ENCODE measurements at regions not wholly inside any gene's neighbourhood (a gene's known extent, or its start where the extent isn't known, plus 50 kb on each side); places are given as distances from the start of the nearest gene placed in this dataset.

GRCh38 chr20:40587038-40587437 is 102.0 kb downstream of the MAFB start:
- no peak for TF ChIP-seq CTCF (IDR thresholded peaks at IDR 0.05; ENCODE audit: low read depth, low read length)
- no peak for TF ChIP-seq EZH2phosphoT487 (IDR thresholded peaks at IDR 0.05; ENCODE audit: low read depth)
- no peaks in the 10 kb centered on the region for H3K79me2 ChIP-seq (ENCODE audit: low read length)
- no peak overlapping the region for H3K4me3 ChIP-seq (ENCODE audit: low read length)
- no peaks in the 10 kb centered on the region for H3K9me3 ChIP-seq (ENCODE audit: insufficient read depth, low read length)
- H3K9ac ChIP-seq (ENCODE audit: low read length) = no peak overlapping the region
- H3K4me2 ChIP-seq (ENCODE audit: low read length) = no peak overlapping the region
- H2AFZ ChIP-seq (ENCODE audit: low read depth, low read length) = no peak overlapping the region
- H3K4me1 ChIP-seq (ENCODE audit: low read length) = peaks cover 8% of the 10 kb centered on the region
- no peaks in the 10 kb centered on the region for H4K20me1 ChIP-seq (ENCODE audit: insufficient read depth, low read length)
- H3K36me3 ChIP-seq (replicated peaks; ENCODE audit: low read depth, low read length) = no peaks in the 10 kb centered on the region
- H3K27me3 ChIP-seq (ENCODE audit: low read depth, low read length) = peaks cover 21% of the 10 kb centered on the region
- H3K27ac ChIP-seq (ENCODE audit: low read length) = no peak overlapping the region

GRCh38 chr20:40584130-40584809 is 104.8 kb downstream of the MAFB start:
- H2AFZ ChIP-seq (ENCODE audit: low read depth, low read length) = no peak overlapping the region
- H3K4me3 ChIP-seq (ENCODE audit: low read length) = no peak overlapping the region
- H3K27ac ChIP-seq (ENCODE audit: low read length) = no peak overlapping the region
- peaks cover 29% of the 10 kb centered on the region for H3K27me3 ChIP-seq (ENCODE audit: low read depth, low read length)
- TF ChIP-seq CTCF (IDR thresholded peaks at IDR 0.05; ENCODE audit: low read depth, low read length) = no peak
- TF ChIP-seq EZH2phosphoT487 (IDR thresholded peaks at IDR 0.05; ENCODE audit: low read depth) = no peak
- no peak overlapping the region for H3K9ac ChIP-seq (ENCODE audit: low read length)
- H3K79me2 ChIP-seq (ENCODE audit: low read length) = no peaks in the 10 kb centered on the region
- H3K4me2 ChIP-seq (ENCODE audit: low read length) = no peak overlapping the region
- no peaks in the 10 kb centered on the region for H3K36me3 ChIP-seq (replicated peaks; ENCODE audit: low read depth, low read length)
- peaks cover 8% of the 10 kb centered on the region for H3K4me1 ChIP-seq (ENCODE audit: low read length)
- no peaks in the 10 kb centered on the region for H4K20me1 ChIP-seq (ENCODE audit: insufficient read depth, low read length)
- no peaks in the 10 kb centered on the region for H3K9me3 ChIP-seq (ENCODE audit: insufficient read depth, low read length)

GRCh38 chr20:40583636-40584035 is 105.4 kb downstream of the MAFB start:
- H3K27ac ChIP-seq (ENCODE audit: low read length) = no peak overlapping the region
- 0 out of 2 replicates have a peak overlapping the region, but pooled peaks have one; percentile 4 for H3K4me2 ChIP-seq (ENCODE audit: low read length)
- H3K79me2 ChIP-seq (ENCODE audit: low read length) = no peaks in the 10 kb centered on the region
- H3K4me1 ChIP-seq (ENCODE audit: low read length) = peaks cover 8% of the 10 kb centered on the region
- TF ChIP-seq CTCF (IDR thresholded peaks at IDR 0.05; ENCODE audit: low read depth, low read length) = no peak
- TF ChIP-seq EZH2phosphoT487 (IDR thresholded peaks at IDR 0.05; ENCODE audit: low read depth) = no peak
- no peaks in the 10 kb centered on the region for H3K36me3 ChIP-seq (replicated peaks; ENCODE audit: low read depth, low read length)
- no peak overlapping the region for H2AFZ ChIP-seq (ENCODE audit: low read depth, low read length)
- no peak overlapping the region for H3K9ac ChIP-seq (ENCODE audit: low read length)
- no peak overlapping the region for H3K4me3 ChIP-seq (ENCODE audit: low read length)
- no peaks in the 10 kb centered on the region for H3K9me3 ChIP-seq (ENCODE audit: insufficient read depth, low read length)
- peaks cover 23% of the 10 kb centered on the region for H3K27me3 ChIP-seq (ENCODE audit: low read depth, low read length)
- H4K20me1 ChIP-seq (ENCODE audit: insufficient read depth, low read length) = no peaks in the 10 kb centered on the region

GRCh38 chr20:40583205-40583604 is 105.8 kb downstream of the MAFB start:
- Histone ChIP-seq H3K9ac (ENCODE audit: low read length) (no peak overlapping the region), H3K36me3 (replicated peaks; ENCODE audit: low read depth, low read length) (no peaks in the 10 kb centered on the region), H3K27me3 (ENCODE audit: low read depth, low read length) (peaks cover 21% of the 10 kb centered on the region; the same call in 1 of the 2 replicates), H3K79me2 (ENCODE audit: low read length) (no peaks in the 10 kb centered on the region), H2AFZ (ENCODE audit: low read depth, low read length) (no peak overlapping the region), H3K4me2 (ENCODE audit: low read length) (0 out of 2 replicates have a peak overlapping the region, but pooled peaks have one; percentile 4), H3K4me1 (ENCODE audit: low read length) (peaks cover 8% of the 10 kb centered on the region), H4K20me1 (ENCODE audit: insufficient read depth, low read length) (no peaks in the 10 kb centered on the region), H3K4me3 (ENCODE audit: low read length) (no peak overlapping the region), H3K9me3 (ENCODE audit: insufficient read depth, low read length) (no peaks in the 10 kb centered on the region), H3K27ac (ENCODE audit: low read length) (no peak overlapping the region)
- no peak for TF ChIP-seq CTCF (IDR thresholded peaks at IDR 0.05; ENCODE audit: low read depth, low read length)
- TF ChIP-seq EZH2phosphoT487 (IDR thresholded peaks at IDR 0.05; ENCODE audit: low read depth) = no peak
